Panc1 (cell line): ENCODE measurements at regions not wholly inside any gene's neighbourhood (a gene's known extent, or its start where the extent isn't known, plus 50 kb on each side); places are given as distances from the start of the nearest gene placed in this dataset.

ENCODE experiments used
- ATAC-seq: fragments of 200-7000 bp; cut with Tn5 transposase; 2 replicates; pipeline ENCODE4 v1.9.1; 2020; ENCODE audit warnings: mild to moderate bottlenecking, moderate library complexity
- BruUV-seq: library from RNA; stranded (reverse); fragments of 400-500 nt; replicated peaks from 2 replicates; lab custom pipeline; 2021; lab: Mats Ljungman, UMichigan
- CTCF ChIA-PET: fragments of 300-600 bp; sonication (Branson Sonifier 250); formaldehyde crosslinking; loops from one replicate; lab custom pipeline; 2022; ENCODE audit warnings: antibody characterized with exemption; lab: Charles Lee
- POLR2A ChIA-PET: fragments of 300-600 bp; sonication (Branson Sonifier 250); formaldehyde crosslinking; loops from one replicate; lab custom pipeline; 2022; ENCODE audit warnings: antibody characterized with exemption; lab: Charles Lee
- DNase-seq: peaks from one replicate; pipeline ENCODE4 v3.0.0-alpha.2; 2010; ENCODE audit warnings: low read depth, low spot score
- H3K27ac ChIP-seq: 2 replicates; pipeline ENCODE4 v1.5.1; 2011; ENCODE audit warnings: mild to moderate bottlenecking, low read length, inconsistent platforms
- H3K27me3 ChIP-seq: fragments of 200-500 bp; sonication (Bioruptor generic); 2 replicates; pipeline ENCODE4 v1.6.0; 2014; ENCODE audit warnings: low read length, inconsistent platforms; ENCODE audit not compliant: control insufficient read depth, insufficient read depth
- H3K36me3 ChIP-seq: fragments of 200-500 bp; sonication (Bioruptor generic); 2 replicates; pipeline ENCODE4 v1.5.1; 2014; ENCODE audit warnings: inconsistent platforms, mild to moderate bottlenecking, low read length, moderate library complexity; ENCODE audit not compliant: control insufficient read depth, insufficient read depth
- H3K4me1 ChIP-seq: 2 replicates; pipeline ENCODE4 v1.5.1; 2011; ENCODE audit warnings: inconsistent platforms, mild to moderate bottlenecking, low read length, moderate library complexity; ENCODE audit not compliant: control insufficient read depth, insufficient read depth
- H3K4me3 ChIP-seq, 2 experiments: 2 replicates each; pipeline ENCODE4 v1.5.1; 2011 to 2012; ENCODE audit warnings: low read depth in 2 of 2, low read length in 2 of 2, mild to moderate bottlenecking in 2 of 2, inconsistent platforms in 1 of 2, moderate library complexity in 1 of 2
- H3K9me3 ChIP-seq: fragments of 200-500 bp; sonication (Bioruptor generic); 2 replicates; pipeline ENCODE4 v1.5.1; 2014; ENCODE audit warnings: low read depth, mild to moderate bottlenecking, inconsistent platforms, low read length, moderate library complexity; ENCODE audit not compliant: control insufficient read depth, insufficient read depth
- CTCF ChIP-seq: fragments of 450-650 bp; IDR thresholded peaks from 2 replicates; pipeline ENCODE4 v1.5.1; 2017; ENCODE audit warnings: mild to moderate bottlenecking
- POLR2AphosphoS5 ChIP-seq: IDR thresholded peaks from 2 replicates; pipeline ENCODE4 v1.6.1; 2012; ENCODE audit warnings: mild to moderate bottlenecking, low read depth, low read length, moderate library complexity
- REST ChIP-seq, 2 experiments: IDR thresholded peaks; 2 replicates each; pipeline ENCODE4 v1.6.1; 2011 to 2012; ENCODE audit warnings: low read depth in 2 of 2, control low read depth in 1 of 2, low read length in 1 of 2, mild to moderate bottlenecking in 1 of 2, moderate library complexity in 1 of 2; ENCODE audit not compliant: insufficient read depth in 1 of 2
- SIN3A ChIP-seq: IDR thresholded peaks from 2 replicates; pipeline ENCODE4 v1.6.1; 2012; ENCODE audit warnings: low read depth, mild to moderate bottlenecking, low read length, moderate library complexity, borderline replicate concordance; ENCODE audit not compliant: insufficient read depth
- TCF7L2 ChIP-seq: IDR thresholded peaks from 2 replicates; pipeline ENCODE4 v1.6.1; 2011; ENCODE audit warnings: mild to moderate bottlenecking, low read depth, low read length, inconsistent platforms
- in situ Hi-C: cut with HindIII; loops from 2 replicates; pipeline ENCODE4 v1.10.0; 2016; ENCODE audit warnings: low sequenced_read_pairs, low pct_unique_long_range_greater_than_20kb
- intact Hi-C: fragments of 100-400 bp; cut with micrococcal nuclease; formaldehyde crosslinking; loops from one replicate; pipeline ENCODE4 v1.10.0; 2022; ENCODE audit not compliant: unreplicated experiment

DNA sequence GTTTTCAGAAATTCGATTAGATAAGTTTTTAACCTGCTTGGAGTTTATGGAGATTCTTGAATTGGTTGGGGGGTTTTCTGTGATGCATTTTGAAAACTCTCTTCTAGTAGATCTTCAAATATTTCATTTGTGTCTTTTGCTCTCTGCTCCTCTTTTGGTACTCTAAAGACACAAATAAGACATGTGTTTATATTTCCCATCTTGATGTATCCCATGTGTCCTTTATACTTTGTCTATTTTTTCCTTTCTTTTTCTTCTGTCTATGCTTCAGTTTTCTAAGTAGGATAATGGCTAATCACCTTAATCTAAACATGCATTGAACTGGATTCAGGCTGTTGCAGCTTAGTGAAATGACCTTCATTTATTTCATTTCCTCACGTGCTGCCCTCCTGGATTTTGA lies 63.8 kb upstream of the C1orf87 start:
- no peaks in the 10 kb centered on the region for H3K4me1 ChIP-seq

DNA sequence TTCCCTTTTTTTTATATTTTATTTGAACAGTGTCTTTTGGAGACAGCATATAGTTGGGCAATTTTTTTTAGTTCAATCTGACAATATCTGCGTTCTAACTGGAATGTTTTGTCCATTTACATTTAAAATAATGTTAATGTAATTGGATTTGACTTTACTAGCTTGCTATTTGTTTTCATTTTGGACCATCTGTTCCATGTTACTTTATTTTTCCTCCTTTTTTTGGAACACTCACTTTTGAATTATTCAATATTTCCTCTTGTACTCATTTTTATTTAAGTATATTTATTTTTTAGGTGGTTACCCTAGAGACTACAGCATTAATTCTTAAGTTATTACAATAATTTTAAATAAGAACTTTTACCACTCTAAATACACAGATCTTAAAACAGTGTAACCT lies 62.8 kb upstream of the C1orf87 start:
- TF ChIP-seq SIN3A (no peak), TCF7L2 (no peak), CTCF (no peak), POLR2AphosphoS5 (no peak), REST (IDR thresholded peaks at IDR 0.05; ENCODE audit: insufficient read depth in 1 of 2, low read depth in 2 of 2, low read length in 1 of 2) (no peak)
- ATAC-seq (no peak), DNase-seq (no peak)
- in situ Hi-C loops (no loop called here), intact Hi-C loops (no loop called here)
- H3K4me1 ChIP-seq, result no peaks in the 10 kb centered on the region
- H3K9me3 ChIP-seq, result no peaks in the 10 kb centered on the region
- H3K27me3 ChIP-seq, result no peaks in the 10 kb centered on the region
- H3K27ac ChIP-seq, result no peak overlapping the region
- no peak overlapping the region for H3K4me3 ChIP-seq
- no peaks in the 10 kb centered on the region for H3K36me3 ChIP-seq
- ChIA-PET POLR2A (no interaction called here), CTCF (no interaction called here)
- BruUV-seq, result no TSS peak

More for the DNA sequence above, 63.8 kb upstream of the C1orf87 start:
- TF ChIP-seq TCF7L2 (no peak), CTCF (no peak)
- in situ Hi-C loops (no loop called here), intact Hi-C loops (no loop called here)
- H3K9me3 ChIP-seq, result no peaks in the 10 kb centered on the region
- no peak overlapping the region for H3K27ac ChIP-seq
- no peak for ATAC-seq
- ChIA-PET POLR2A (no interaction called here), CTCF (no interaction called here)
- BruUV-seq, result no TSS peak
- DNase-seq, result no peak
- no peaks in the 10 kb centered on the region for H3K27me3 ChIP-seq
- no peaks in the 10 kb centered on the region for H3K36me3 ChIP-seq
- no peak overlapping the region for H3K4me3 ChIP-seq
